ENCODE measurements at regions not wholly inside any gene's neighbourhood (a gene's known extent, or its start where the extent isn't known, plus 50 kb on each side); places are given as distances from the start of the nearest gene placed in this dataset.
"Not testable (repeated sequence)": the region's sequence is repeated elsewhere in the genome, so short reads cannot be mapped to it uniquely, and the experiment has no call there.

GRCh38 chr11:109958131-109958820 is 134.9 kb upstream of the ZC3H12C start:
- DNase-seq (ENCODE audit: low read depth) = peak; percentile 44
- H3K4me3 ChIP-seq (ENCODE audit: low read depth, low read length) = no peak overlapping the region
- no peak for TF ChIP-seq CTCF (IDR thresholded peaks at IDR 0.05; ENCODE audit: insufficient read depth, low read depth, low read length)

GRCh38 chr11:109958821-109959166 is 134.4 kb upstream of the ZC3H12C start:
- TF ChIP-seq CTCF (IDR thresholded peaks at IDR 0.05; ENCODE audit: insufficient read depth, low read depth, low read length) = no peak
- no peak overlapping the region for H3K4me3 ChIP-seq (ENCODE audit: low read depth, low read length)
- DNase-seq (ENCODE audit: low read depth) = no peak

- TF ChIP-seq CTCF (IDR thresholded peaks at IDR 0.05; ENCODE audit: insufficient read depth, low read depth, low read length) = no peak
- DNase-seq (ENCODE audit: low read depth) = peak; percentile 88
- H3K4me3 ChIP-seq (ENCODE audit: low read depth, low read length) = no peak overlapping the region
Measured at GRCh38 chr11:109960831-109961230, 132.4 kb upstream of the ZC3H12C start.

GRCh38 chr11:109961261-109961660 is 131.9 kb upstream of the ZC3H12C start:
- H3K4me3 ChIP-seq (ENCODE audit: low read depth, low read length) = no peak overlapping the region
- no peak for DNase-seq (ENCODE audit: low read depth)
- TF ChIP-seq CTCF (IDR thresholded peaks at IDR 0.05; ENCODE audit: insufficient read depth, low read depth, low read length) = no peak

- no peak for TF ChIP-seq CTCF (IDR thresholded peaks at IDR 0.05; ENCODE audit: insufficient read depth, low read depth, low read length)
- H3K4me3 ChIP-seq (ENCODE audit: low read depth, low read length) = no peak overlapping the region
- DNase-seq (ENCODE audit: low read depth) = no peak
Measured at GRCh38 chr11:109963101-109963500, 130.1 kb upstream of the ZC3H12C start.

- no peak overlapping the region for H3K4me3 ChIP-seq (ENCODE audit: low read depth, low read length)
- no peak for DNase-seq (ENCODE audit: low read depth)
- no peak for TF ChIP-seq CTCF (IDR thresholded peaks at IDR 0.05; ENCODE audit: insufficient read depth, low read depth, low read length)
Measured at GRCh38 chr11:109964487-109964886, 128.7 kb upstream of the ZC3H12C start.

GRCh38 chr11:109965445-109965844 is 127.7 kb upstream of the ZC3H12C start:
- not testable (repeated sequence) for H3K4me3 ChIP-seq (ENCODE audit: low read depth, low read length); DNase-seq (ENCODE audit: low read depth)

- DNase-seq (ENCODE audit: low read depth); H3K4me3 ChIP-seq (ENCODE audit: low read depth, low read length): not testable (repeated sequence)
Measured at GRCh38 chr11:109965926-109966325, 127.3 kb upstream of the ZC3H12C start.

- DNase-seq (ENCODE audit: low read depth); H3K4me3 ChIP-seq (ENCODE audit: low read depth, low read length): not testable (repeated sequence)
Measured at GRCh38 chr11:109967136-109967535, 126.1 kb upstream of the ZC3H12C start.

All from fibroblast of villous mesenchyme (primary cell).